GM13976 (cell line): ENCODE measurements at regions not wholly inside any gene's neighbourhood (a gene's known extent, or its start where the extent isn't known, plus 50 kb on each side); places are given as distances from the start of the nearest gene placed in this dataset.

Experiments used
- DNase-seq: peaks from one replicate; pipeline ENCODE4 v3.0.0; 2012; ENCODE audit warnings: low spot score
- in situ Hi-C: fragments of 300-500 bp; cut with MboI; formaldehyde crosslinking; loops from one replicate; pipeline ENCODE4 v1.12.0; 2022; ENCODE audit warnings: low sequenced_read_pairs, mixed read lengths, inconsistent platforms; ENCODE audit not compliant: unreplicated experiment
- TF ChIP-seq, protein P1 (sequence below): IDR thresholded peaks from 2 replicates; pipeline ENCODE4 v1.5.1; 2012; ENCODE audit warnings: borderline replicate concordance, mild to moderate bottlenecking; ENCODE audit not compliant: insufficient read depth; ENCODE audit errors: extremely low read depth, missing control alignments, control extremely low read depth

DNA sequence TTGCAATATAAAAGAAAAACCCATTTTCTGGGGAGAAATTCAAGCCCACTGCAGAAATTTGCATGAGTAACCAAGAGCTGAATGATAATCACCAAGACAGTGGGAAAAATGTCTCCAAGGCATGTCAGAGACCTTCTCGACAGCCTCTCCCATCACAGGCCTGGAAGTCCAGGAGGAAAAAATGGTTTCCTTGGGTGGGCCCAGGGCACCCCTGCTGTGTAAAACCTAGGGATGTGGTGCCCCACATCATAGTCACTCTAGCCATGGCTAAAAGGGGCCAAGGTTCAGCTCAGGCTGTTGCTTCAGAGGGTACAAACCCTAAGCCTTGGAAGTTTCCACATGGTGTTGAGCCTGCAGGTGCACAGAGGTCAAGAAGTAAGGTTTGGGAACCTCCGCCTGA, 108.4 kb downstream of the FAT4 start:
- in situ Hi-C loops = no loop called here
- TF ChIP-seq, protein P1, sequence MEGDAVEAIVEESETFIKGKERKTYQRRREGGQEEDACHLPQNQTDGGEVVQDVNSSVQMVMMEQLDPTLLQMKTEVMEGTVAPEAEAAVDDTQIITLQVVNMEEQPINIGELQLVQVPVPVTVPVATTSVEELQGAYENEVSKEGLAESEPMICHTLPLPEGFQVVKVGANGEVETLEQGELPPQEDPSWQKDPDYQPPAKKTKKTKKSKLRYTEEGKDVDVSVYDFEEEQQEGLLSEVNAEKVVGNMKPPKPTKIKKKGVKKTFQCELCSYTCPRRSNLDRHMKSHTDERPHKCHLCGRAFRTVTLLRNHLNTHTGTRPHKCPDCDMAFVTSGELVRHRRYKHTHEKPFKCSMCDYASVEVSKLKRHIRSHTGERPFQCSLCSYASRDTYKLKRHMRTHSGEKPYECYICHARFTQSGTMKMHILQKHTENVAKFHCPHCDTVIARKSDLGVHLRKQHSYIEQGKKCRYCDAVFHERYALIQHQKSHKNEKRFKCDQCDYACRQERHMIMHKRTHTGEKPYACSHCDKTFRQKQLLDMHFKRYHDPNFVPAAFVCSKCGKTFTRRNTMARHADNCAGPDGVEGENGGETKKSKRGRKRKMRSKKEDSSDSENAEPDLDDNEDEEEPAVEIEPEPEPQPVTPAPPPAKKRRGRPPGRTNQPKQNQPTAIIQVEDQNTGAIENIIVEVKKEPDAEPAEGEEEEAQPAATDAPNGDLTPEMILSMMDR = no peak
- no peak for DNase-seq

DNA sequence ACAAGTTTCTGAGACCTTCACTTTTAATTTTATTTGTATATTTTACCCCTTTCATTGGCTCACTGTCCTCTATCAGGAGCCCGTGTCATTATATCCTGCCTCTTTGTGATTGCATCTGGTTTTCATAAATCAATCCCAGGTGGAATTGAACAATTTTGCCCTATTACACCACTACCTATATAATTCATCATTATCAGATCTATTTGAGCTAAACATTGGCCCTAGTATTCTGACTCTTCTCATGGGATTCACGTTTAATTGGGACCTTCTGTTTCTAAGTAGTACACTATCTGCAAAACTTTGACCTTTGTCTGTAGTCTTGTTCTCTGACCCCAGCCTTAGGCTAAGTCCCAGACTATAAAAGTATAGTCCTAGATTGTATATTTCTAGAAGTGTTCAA, 114.1 kb downstream of the FAT4 start:
- TF ChIP-seq, protein P1 = no peak
- in situ Hi-C loops = no loop called here
- DNase-seq = no peak

GRCh38 chr4:125430086-125430485, 115.3 kb downstream of the FAT4 start:
- no peak for DNase-seq
- TF ChIP-seq, protein P1 = no peak
- in situ Hi-C loops = no loop called here

DNA sequence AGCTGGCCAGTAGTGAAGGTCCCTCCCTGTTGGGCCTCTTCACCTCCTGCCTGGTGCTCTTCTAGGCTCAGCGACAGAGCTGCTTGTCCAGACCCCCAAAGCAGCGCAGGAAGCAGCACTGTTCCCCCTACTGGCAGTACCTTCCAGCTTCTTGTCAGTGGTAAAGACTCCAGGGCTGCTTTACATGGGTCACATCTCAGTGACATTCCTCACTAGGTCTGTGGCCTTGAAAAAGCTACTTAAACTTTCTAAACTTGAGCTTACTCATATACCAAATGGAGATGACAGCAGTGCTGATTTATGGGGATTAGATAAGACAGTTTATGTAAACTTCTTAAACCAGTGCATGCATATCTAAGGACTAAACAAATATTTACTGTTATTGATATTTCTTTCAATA, 117.3 kb downstream of the FAT4 start:
- TF ChIP-seq, protein P1 = no peak
- in situ Hi-C loops = no loop called here
- DNase-seq = no peak

DNA sequence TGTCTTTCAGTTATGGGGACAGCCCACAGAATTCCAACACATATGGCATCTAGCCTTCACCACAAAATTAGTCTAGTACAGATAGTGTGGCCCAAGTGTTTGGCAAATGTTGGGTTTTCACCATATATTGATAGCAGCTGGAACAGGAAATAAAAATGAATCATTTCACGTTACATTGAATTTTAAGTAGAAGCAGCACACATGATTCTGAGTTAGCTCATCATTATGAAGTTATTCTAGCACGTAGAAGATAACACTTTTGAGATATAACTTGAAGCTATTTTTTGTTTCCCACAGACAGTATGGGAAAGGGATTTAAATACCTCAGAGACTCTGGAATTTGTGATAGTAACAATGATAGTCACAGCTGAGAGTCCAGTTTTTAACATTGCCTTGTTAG, 118.7 kb downstream of the FAT4 start:
- DNase-seq = no peak
- in situ Hi-C loops = no loop called here
- TF ChIP-seq, protein P1 = no peak

DNA sequence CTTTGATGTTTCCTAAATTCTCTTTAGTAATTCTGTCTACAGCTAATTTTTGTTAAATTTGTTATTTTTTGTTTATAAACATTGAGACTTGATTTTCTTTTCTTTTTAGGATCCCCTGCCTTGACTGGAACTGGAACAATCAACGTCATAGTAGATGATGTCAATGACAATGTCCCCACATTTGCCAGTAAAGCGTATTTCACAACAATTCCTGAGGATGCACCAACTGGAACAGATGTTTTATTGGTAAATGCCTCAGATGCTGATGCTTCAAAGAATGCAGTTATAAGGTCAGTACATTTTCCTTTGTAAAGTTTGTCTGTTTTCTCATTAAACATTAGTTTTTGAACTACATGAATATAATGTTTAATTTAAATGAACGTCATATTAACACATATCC, 119.4 kb downstream of the FAT4 start:
- in situ Hi-C loops = no loop called here
- no peak for DNase-seq

More for the DNA sequence above, 119.4 kb downstream of the FAT4 start:
- TF ChIP-seq, protein P1 = no peak
